HG02852 (cell line): ENCODE measurements at regions not wholly inside any gene's neighbourhood (a gene's known extent, or its start where the extent isn't known, plus 50 kb on each side); places are given as distances from the start of the nearest gene placed in this dataset.
"Not testable (repeated sequence)": the region's sequence is repeated elsewhere in the genome, so short reads cannot be mapped to it uniquely, and the experiment has no call there.

Source experiments
- ATAC-seq: cut with Tn5 transposase; IDR thresholded peaks from one replicate; pipeline ENCODE4 v1.9.1; 2021; ENCODE audit warnings: mild to moderate bottlenecking, moderate library complexity; ENCODE audit not compliant: unreplicated experiment

DNA sequence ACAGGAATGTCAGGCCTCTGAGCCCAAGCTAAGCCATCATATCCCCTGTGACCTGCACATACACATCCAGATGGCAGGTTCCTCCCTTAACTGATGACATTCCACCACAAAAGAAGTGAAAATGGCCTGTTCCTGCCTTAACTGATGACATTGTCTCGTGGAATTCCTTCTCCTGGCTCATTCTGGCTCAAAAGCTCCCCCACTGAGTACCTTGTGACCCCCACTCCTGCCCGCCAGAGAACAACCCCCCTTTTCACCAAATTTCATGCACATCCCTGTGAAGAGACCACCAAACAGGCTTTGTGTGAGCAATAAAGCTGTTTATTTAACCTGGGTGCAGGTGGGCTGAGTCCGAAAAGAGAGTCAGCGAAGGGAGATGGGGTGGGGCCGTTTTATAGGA is 447.4 kb downstream of the FGF13 start:
- not testable (repeated sequence) for ATAC-seq

DNA sequence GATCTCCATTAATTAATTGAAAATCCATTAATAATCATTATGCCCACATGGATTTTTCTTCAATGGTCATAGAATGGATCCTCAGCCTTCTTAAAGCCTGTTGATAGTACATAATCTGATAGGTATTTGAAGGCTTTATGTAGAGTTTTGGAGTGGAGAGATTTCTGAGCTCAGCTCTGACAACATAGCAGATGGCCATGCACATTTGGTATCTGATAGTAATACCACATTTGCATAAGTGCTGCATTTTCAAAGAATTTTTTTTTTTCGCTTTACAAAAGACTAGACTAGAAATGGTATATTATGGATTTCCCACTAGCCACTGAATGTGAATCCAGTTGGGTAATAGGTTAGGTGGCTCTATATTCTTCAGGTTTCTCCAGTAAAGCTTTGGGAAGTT is 440.6 kb downstream of the FGF13 start:
- no peak for ATAC-seq

DNA sequence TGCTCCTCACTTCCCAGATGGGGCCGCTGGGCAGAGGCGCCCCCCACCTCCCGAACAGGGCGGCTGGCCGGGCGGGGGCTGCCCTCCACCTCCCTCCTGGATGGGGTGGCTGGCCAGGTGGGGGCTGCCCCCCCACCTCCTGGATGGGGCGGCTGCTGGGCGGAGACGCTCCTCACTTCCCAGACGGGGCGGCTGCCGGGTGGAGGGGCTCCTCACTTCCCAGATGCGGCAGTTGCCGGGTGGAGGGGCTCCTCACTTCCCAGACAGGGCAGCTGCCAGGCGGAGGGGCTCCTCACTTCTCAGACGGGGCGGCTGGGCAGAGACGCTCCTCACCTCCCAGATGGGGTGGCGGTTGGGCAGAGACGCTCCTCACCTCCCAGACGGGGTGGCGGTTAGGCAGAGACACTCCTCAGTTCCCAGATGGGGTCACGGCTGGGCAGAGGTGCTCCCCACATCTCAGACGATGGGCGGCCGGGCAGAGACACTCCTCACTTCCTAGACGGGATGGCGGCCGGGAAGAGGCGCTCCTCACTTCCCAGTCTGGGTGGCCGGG is 428.8 kb downstream of the FGF13 start:
- ATAC-seq: not testable (repeated sequence)

DNA sequence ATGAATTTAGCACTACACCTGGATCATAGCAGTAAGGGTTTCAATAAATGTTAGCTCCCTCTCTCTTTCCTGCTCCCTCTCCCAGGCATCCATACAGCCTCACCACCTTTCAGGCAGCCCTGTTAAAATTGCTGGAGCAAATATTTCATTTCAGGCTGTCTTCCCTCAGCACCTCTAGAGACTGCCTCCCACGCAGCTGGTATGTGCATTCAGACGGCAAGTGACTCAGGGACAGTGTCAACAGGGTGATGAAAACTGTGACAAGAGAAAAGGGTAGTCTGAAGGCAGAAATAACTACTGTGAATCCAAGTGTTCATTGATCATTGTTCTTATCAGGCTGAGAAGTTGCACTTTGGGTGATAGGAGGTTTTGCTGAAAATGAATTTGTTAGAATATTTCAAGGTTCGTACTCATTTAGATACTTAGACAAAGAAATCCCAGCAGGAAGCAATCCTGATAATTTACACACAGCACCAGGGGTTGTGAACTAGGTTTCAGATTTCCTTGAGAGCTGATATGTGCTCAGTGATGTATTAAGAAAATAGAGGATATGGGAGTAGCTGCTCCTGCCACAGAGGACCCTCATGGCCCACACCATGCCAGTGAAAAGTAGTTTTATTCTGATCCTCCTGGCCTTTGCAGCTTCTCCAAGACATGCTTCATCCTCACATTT is 424.2 kb downstream of the FGF13 start:
- ATAC-seq: no peak

DNA sequence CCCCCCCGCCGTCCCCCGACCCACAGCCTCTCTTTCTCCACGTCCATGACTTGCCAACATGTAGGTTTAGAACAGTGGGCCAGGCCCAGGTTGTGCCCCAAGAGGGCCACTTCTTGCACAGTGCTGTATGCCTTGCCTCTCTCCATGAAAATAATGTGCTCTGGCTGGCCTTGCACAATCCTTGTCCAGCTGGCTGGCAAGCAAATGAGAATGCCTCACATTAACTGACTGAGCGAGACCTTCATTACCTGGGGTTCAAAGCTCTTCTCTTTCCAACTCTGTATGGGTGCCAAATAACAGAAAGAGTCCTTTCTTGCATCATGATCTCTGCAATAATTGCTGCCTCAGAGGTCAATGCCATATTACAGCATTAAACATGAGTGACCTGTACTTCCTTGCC is 416.6 kb downstream of the FGF13 start:
- no peak for ATAC-seq

DNA sequence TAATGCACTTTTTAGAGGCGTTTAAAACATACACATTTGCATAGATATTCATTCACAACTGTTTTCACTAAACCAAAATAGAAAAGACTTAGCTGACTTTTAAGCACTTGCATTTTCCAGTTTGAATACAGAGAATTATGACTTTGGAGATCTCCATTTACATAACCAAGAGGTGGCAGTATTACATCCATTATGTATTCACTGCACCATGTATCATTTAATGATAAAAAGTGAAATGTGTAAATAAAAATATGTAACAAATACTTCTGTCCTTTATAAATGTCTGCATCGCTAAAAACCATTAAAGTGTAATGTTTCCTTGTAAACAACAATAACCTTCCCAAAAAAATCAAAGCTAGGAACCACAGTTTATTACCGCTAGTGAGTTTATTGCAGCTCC is 413.2 kb downstream of the FGF13 start:
- no peak for ATAC-seq

DNA sequence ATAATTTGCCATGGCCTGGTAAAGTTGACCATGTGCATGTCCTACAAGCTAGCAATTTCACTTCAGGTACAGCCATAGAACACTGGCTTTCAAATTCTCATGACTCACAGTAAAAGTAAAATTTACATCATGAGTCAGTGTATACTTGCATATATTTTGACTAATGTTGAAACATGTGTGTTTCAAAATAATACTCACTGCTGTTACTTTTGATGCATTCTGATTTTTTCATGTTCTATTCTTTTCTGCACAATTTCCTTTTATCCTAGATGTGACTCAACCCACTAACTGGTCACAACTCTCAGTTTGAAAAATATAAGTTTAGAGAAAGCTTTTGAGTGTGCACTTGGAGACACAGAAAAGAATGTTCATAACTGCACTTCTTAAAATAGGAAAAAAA is 365.7 kb downstream of the FGF13 start:
- ATAC-seq: no peak

DNA sequence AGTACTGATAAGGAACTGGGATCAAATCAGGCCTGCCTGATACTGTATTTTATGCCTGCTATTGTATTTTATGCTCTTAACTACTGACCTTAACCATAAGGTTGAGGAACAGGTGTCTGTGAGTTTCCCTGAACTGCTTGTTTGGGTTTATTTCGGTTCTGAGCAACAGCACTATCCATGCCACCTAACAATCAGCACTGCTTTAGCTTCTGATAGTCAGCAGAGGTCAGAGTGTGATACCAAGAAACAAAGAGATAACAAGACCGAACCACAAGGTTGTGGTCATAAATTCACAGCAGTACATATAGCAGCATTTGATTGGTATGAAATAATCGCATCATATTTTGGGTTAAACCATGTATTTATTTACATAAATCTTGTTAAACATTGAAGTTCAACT is 362.2 kb downstream of the FGF13 start:
- ATAC-seq: no peak

DNA sequence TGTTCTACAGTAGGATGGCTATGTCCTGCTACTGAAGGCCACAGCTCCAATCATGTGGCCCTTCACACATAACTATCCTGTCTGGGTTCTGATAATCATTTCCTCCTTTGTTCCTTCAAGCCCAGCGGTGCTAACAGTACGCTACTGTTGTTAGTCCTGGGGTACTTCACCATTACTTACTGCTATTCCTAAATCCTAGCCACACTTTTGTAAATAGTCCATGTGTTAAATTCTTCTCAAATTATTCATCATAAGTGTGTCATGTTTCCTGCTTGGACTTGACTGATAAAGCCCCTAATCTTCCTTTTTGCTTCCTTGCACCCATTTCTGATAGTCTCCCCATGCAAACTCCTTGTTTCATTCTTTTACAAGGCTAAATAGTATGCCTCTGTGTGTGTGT is 332.6 kb downstream of the FGF13 start:
- no peak for ATAC-seq

DNA sequence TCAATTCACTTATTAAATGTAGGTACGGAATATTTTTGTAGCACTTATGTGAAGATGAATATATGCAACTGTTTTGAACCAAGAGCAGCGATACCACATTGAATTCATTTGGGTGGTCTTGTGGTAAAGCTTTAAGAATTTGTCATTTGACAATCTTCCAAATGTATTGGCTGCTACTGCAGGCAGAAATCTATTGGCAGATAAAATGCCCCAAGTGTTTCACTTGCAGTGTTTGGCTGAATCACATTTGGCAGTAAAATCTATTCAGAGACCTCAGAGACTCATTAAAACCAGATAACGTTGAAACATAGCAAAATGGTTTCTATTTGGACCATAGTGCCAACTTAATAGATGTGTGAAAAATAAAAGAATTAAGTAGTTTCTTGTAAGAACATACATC is 303.4 kb downstream of the FGF13 start:
- no peak for ATAC-seq

DNA sequence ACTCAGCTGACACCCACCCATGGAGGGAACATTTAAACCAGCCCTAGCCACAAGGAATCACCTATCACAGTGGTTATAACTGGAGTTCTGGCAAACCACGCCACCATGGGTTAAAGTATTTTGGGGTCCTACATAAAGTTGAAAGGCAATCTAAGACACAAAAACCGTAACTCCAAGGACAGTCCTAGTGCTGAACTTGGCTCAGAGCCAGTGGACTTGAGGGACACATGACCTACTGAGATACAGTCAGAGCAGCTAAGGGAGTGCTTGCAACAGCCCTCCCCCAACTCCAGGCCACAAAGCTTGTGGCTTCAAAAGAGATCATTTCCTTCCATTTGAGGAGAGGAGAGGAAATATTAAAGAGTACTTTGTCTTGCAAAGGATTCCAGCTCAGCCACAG is 300.5 kb downstream of the FGF13 start:
- ATAC-seq: no peak
